SH-SY5Y (cell line): ENCODE measurements at regions not wholly inside any gene's neighbourhood (a gene's known extent, or its start where the extent isn't known, plus 50 kb on each side); places are given as distances from the start of the nearest gene placed in this dataset.

Source experiments
- GATA2 ChIP-seq: IDR thresholded peaks from 2 replicates; pipeline ENCODE4 v1.6.1; 2011; ENCODE audit warnings: mild to moderate bottlenecking, low read depth, low read length
- GATA3 ChIP-seq: IDR thresholded peaks from 2 replicates; pipeline ENCODE4 v1.6.1; 2011; ENCODE audit warnings: low read depth, mild to moderate bottlenecking, low read length, moderate library complexity

DNA sequence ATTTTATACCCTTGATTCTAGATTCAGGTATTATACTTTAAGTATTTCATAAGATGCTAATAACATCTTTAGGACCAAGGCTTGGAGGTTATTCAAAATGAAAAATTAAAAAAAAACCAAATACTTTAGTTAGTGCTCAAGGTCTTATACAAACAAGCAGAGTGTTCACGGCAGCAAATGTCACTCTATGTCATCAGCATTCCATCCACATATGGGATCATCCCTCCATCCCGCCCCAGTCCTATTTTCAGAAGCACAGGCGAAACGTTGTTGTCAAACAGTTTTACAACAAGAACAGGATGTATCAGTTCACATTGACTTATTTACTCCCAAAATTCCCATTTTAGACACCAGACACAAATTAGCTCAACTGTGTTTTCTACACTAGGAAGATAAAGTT lies 83.7 kb downstream of the DSEL start:
- TF ChIP-seq GATA2 (no peak), GATA3 (no peak)
